ENCODE measurements at regions not wholly inside any gene's neighbourhood (a gene's known extent, or its start where the extent isn't known, plus 50 kb on each side); places are given as distances from the start of the nearest gene placed in this dataset.

DNA sequence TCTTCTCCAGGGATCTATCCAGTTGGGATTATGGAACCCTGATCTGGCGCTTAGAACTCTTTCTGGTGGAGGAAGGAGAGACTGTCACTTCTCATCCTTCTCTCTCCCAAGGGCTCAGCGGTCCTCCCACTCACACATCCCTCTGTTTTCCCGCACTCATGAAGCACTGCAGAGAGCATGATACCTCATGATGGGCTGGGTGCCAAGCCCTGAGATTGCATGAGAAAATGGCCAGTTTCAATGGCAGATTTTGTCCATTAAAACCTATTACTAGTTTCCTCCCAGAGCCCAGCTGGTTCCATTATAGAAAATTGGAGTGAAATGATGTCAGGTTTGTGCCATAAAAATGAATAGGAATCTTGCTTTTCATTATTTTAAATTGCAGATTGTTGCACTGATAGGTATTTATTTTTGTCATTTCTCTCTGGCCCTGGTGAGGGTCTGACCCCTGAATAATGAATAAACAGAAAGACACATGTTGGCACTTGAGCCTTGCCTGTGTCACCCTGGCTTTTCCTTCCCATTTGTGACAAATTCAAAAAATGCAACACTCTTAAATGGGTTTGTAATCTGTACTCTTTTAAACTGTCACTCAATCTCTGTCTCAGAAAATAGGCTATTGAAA, 1151.1 kb downstream of the TYW1 start:
- no peak for DNase-seq (ENCODE audit: extremely low spot score, unreplicated experiment)
- no peaks in the 10 kb centered on the region for H3K36me3 Mint-ChIP-seq
- TF ChIP-seq, protein P1, sequence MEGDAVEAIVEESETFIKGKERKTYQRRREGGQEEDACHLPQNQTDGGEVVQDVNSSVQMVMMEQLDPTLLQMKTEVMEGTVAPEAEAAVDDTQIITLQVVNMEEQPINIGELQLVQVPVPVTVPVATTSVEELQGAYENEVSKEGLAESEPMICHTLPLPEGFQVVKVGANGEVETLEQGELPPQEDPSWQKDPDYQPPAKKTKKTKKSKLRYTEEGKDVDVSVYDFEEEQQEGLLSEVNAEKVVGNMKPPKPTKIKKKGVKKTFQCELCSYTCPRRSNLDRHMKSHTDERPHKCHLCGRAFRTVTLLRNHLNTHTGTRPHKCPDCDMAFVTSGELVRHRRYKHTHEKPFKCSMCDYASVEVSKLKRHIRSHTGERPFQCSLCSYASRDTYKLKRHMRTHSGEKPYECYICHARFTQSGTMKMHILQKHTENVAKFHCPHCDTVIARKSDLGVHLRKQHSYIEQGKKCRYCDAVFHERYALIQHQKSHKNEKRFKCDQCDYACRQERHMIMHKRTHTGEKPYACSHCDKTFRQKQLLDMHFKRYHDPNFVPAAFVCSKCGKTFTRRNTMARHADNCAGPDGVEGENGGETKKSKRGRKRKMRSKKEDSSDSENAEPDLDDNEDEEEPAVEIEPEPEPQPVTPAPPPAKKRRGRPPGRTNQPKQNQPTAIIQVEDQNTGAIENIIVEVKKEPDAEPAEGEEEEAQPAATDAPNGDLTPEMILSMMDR (conservative IDR thresholded peaks at IDR 0.05) = no peak

DNA sequence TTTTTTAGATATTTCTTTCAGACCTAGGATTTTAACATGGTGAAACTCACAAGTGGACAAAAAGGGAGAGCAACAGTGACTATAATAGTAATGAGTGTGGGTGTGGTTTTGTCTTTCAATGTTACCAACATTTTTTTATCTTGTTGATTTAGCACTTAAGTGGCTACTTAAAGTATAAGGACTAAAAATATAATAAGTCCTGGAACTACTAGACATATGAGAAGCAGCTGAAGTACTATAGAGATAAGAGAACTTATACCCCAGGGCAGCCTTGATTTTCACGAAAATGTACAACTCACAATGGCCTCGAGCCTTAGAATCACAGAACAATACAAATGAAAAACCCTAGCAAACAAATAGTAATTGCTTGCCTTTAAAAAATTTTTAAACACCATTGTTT, 1151.8 kb downstream of the TYW1 start:
- TF ChIP-seq, protein P1 (conservative IDR thresholded peaks at IDR 0.05) = no peak
- Mint-ChIP-seq H3K36me3 (no peaks in the 10 kb centered on the region), H3K9me3 (peaks cover under 1% of the 10 kb centered on the region), H3K4me1 (ENCODE audit: unreplicated experiment) (peaks cover 5% of the 10 kb centered on the region), H3K27ac (peak overlapping the region; percentile 27), H3K27me3 (peaks cover 9% of the 10 kb centered on the region), H3K4me3 (no peak overlapping the region)
- no peak for DNase-seq (ENCODE audit: extremely low spot score, unreplicated experiment)

More for the DNA sequence above, 1151.1 kb downstream of the TYW1 start:
- Mint-ChIP-seq H3K4me3 (no peak overlapping the region), H3K27me3 (peaks cover 9% of the 10 kb centered on the region), H3K4me1 (ENCODE audit: unreplicated experiment) (peaks cover 5% of the 10 kb centered on the region), H3K27ac (no peak overlapping the region), H3K9me3 (peaks cover 7% of the 10 kb centered on the region)

DNA sequence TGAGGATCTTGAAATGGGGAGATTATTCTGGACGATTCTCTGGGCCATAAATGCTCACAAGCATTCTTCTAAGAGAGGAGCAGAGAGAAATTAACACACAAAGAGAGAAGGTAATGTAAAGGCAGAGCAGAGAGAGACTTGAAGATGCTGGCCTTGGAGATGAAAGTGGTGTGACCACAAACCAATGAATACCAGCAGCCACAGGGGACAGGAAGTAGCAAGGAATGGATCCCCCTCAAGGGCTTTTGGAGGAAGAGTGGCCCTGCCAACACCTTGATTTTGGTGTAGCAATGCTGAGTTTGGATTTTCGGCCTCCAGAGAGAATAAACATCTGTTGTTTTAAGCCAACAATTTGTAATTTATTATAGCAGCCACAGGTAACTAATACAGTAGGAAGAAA, 1155.6 kb downstream of the TYW1 start:
- no peak overlapping the region for H3K27ac Mint-ChIP-seq
- peaks cover 5% of the 10 kb centered on the region for H3K4me1 Mint-ChIP-seq (ENCODE audit: unreplicated experiment)
- no peak for DNase-seq (ENCODE audit: extremely low spot score, unreplicated experiment)
- no peaks in the 10 kb centered on the region for H3K36me3 Mint-ChIP-seq
- peaks cover 3% of the 10 kb centered on the region for H3K27me3 Mint-ChIP-seq
- H3K4me3 Mint-ChIP-seq = no peak overlapping the region
- H3K9me3 Mint-ChIP-seq = no peaks in the 10 kb centered on the region
- TF ChIP-seq, protein P1 (conservative IDR thresholded peaks at IDR 0.05) = no peak

DNA sequence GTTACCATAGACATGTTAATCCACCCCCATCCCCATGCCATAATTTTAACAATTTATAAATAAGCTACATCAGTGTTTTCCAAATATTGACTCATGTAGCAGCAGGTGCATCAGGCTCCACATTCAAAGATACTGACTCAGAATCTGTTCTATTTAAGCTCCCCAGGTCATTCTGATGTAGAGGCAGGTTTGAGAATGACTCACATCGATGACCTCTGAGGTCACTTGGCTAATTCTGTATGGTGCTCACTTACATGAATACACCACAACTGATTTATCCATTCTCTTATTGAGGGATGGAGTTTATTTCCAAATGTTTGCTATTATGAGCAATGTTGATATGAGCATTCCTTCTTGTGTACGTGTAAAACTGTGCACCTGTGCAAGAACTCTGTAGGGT, 1159.0 kb downstream of the TYW1 start:
- Mint-ChIP-seq H3K36me3 (no peaks in the 10 kb centered on the region), H3K4me3 (no peak overlapping the region), H3K27ac (no peak overlapping the region), H3K9me3 (no peaks in the 10 kb centered on the region), H3K27me3 (no peaks in the 10 kb centered on the region), H3K4me1 (ENCODE audit: unreplicated experiment) (peaks cover 11% of the 10 kb centered on the region)
- TF ChIP-seq, protein P1 (conservative IDR thresholded peaks at IDR 0.05) = no peak
- DNase-seq (ENCODE audit: extremely low spot score, unreplicated experiment) = no peak

DNA sequence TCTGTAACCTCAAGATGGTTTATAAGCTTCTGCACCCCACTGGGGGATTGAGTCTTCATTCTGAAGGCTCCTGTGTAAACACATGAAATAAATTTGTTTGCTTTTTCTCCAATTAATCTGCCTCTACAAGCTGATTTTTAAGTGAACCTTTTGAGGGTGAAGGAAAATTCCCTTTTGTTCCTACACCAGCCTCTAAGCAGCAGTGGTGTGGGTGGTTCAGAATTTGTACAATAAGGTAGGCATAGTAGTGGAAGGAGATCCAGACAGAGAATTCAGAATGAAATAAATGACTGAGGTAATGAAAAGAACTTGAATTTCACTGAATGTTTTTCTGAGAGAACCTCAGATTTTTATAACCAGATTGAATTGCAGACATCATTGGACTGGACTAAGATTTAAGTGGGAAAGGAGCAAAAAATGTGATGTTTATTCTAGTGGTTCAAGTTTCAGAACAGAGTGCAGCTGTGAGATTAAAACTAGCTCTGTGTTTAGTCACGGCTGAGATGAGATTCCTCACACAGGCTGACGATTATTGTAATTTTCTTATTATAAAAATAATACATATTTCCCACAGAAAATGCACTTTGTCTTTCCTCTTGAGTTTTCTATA, 1162.2 kb downstream of the TYW1 start:
- TF ChIP-seq, protein P1 (conservative IDR thresholded peaks at IDR 0.05) = no peak
- no peak for DNase-seq (ENCODE audit: extremely low spot score, unreplicated experiment)

More for the DNA sequence above, 1162.2 kb downstream of the TYW1 start:
- H3K27me3 Mint-ChIP-seq = no peaks in the 10 kb centered on the region
- H3K27ac Mint-ChIP-seq = no peak overlapping the region
- H3K36me3 Mint-ChIP-seq = no peaks in the 10 kb centered on the region
- H3K4me3 Mint-ChIP-seq = no peak overlapping the region
- no peaks in the 10 kb centered on the region for H3K9me3 Mint-ChIP-seq
- H3K4me1 Mint-ChIP-seq (ENCODE audit: unreplicated experiment) = peaks cover 11% of the 10 kb centered on the region

Data from type B pancreatic cell (in vitro differentiated cells).